ENCODE measurements at regions not wholly inside any gene's neighbourhood (a gene's known extent, or its start where the extent isn't known, plus 50 kb on each side); places are given as distances from the start of the nearest gene placed in this dataset.

GRCh38 chr11:28976012-28976800 is 868.0 kb downstream of the METTL15 start:
- FAIRE-seq (peak; percentile 66), DNase-seq (ENCODE audit: insufficient read length, low spot score) (no peak)
- no peak for TF ChIP-seq POLR2A (IDR thresholded peaks at IDR 0.05; ENCODE audit: low read depth, low read length)

GRCh38 chr11:28969832-28970231 is 861.6 kb downstream of the METTL15 start:
- TF ChIP-seq POLR2A (IDR thresholded peaks at IDR 0.05; ENCODE audit: low read depth, low read length) = no peak
- DNase-seq (ENCODE audit: insufficient read length, low spot score) = no peak
- FAIRE-seq = peak; percentile 11

- DNase-seq (ENCODE audit: insufficient read length, low spot score) (no peak), FAIRE-seq (peak; percentile 90)
- no peak for TF ChIP-seq POLR2A (IDR thresholded peaks at IDR 0.05; ENCODE audit: low read depth, low read length)
Measured at GRCh38 chr11:28966951-28967350, 858.8 kb downstream of the METTL15 start.

GRCh38 chr11:28965819-28966218 is 857.6 kb downstream of the METTL15 start:
- no peak for TF ChIP-seq POLR2A (IDR thresholded peaks at IDR 0.05; ENCODE audit: low read depth, low read length)
- FAIRE-seq (peak; percentile 69), DNase-seq (ENCODE audit: insufficient read length, low spot score) (no peak)

GRCh38 chr11:28964811-28965210 is 856.6 kb downstream of the METTL15 start:
- FAIRE-seq (no peak), DNase-seq (ENCODE audit: insufficient read length, low spot score) (no peak)
- no peak for TF ChIP-seq POLR2A (IDR thresholded peaks at IDR 0.05; ENCODE audit: low read depth, low read length)

- FAIRE-seq = no peak
- DNase-seq (ENCODE audit: insufficient read length, low spot score) = no peak
- no peak for TF ChIP-seq POLR2A (IDR thresholded peaks at IDR 0.05; ENCODE audit: low read depth, low read length)
Measured at GRCh38 chr11:28963187-28963586, 855.0 kb downstream of the METTL15 start.

GRCh38 chr11:28962502-28962901 is 854.3 kb downstream of the METTL15 start:
- no peak for TF ChIP-seq POLR2A (IDR thresholded peaks at IDR 0.05; ENCODE audit: low read depth, low read length)
- DNase-seq (ENCODE audit: insufficient read length, low spot score) = no peak
- FAIRE-seq = peak; percentile 53

GRCh38 chr11:28961726-28962125 is 853.5 kb downstream of the METTL15 start:
- FAIRE-seq (no peak), DNase-seq (ENCODE audit: insufficient read length, low spot score) (no peak)
- TF ChIP-seq POLR2A (IDR thresholded peaks at IDR 0.05; ENCODE audit: low read depth, low read length) = no peak

- no peak for FAIRE-seq
- DNase-seq (ENCODE audit: insufficient read length, low spot score) = no peak
- no peak for TF ChIP-seq POLR2A (IDR thresholded peaks at IDR 0.05; ENCODE audit: low read depth, low read length)
Measured at GRCh38 chr11:28956446-28956845, 848.3 kb downstream of the METTL15 start.

- DNase-seq (ENCODE audit: insufficient read length, low spot score) (no peak), FAIRE-seq (no peak)
- no peak for TF ChIP-seq POLR2A (IDR thresholded peaks at IDR 0.05; ENCODE audit: low read depth, low read length)
Measured at GRCh38 chr11:28951191-28951590, 843.0 kb downstream of the METTL15 start.

- DNase-seq (ENCODE audit: insufficient read length, low spot score) (no peak), FAIRE-seq (peak; percentile 30)
- TF ChIP-seq POLR2A (IDR thresholded peaks at IDR 0.05; ENCODE audit: low read depth, low read length) = no peak
Measured at GRCh38 chr11:28939381-28939780, 831.2 kb downstream of the METTL15 start.

GRCh38 chr11:28938091-28938490 is 829.9 kb downstream of the METTL15 start:
- no peak for TF ChIP-seq POLR2A (IDR thresholded peaks at IDR 0.05; ENCODE audit: low read depth, low read length)
- FAIRE-seq (peak; percentile 64), DNase-seq (ENCODE audit: insufficient read length, low spot score) (no peak)

GRCh38 chr11:28932940-28933339 is 824.8 kb downstream of the METTL15 start:
- DNase-seq (ENCODE audit: insufficient read length, low spot score) = no peak
- no peak for FAIRE-seq
- no peak for TF ChIP-seq POLR2A (IDR thresholded peaks at IDR 0.05; ENCODE audit: low read depth, low read length)

GRCh38 chr11:28924004-28924403 is 815.8 kb downstream of the METTL15 start:
- FAIRE-seq = peak; percentile 27
- no peak for DNase-seq (ENCODE audit: insufficient read length, low spot score)
- TF ChIP-seq POLR2A (IDR thresholded peaks at IDR 0.05; ENCODE audit: low read depth, low read length) = no peak

GRCh38 chr11:28922386-28922981 is 814.3 kb downstream of the METTL15 start:
- DNase-seq (ENCODE audit: insufficient read length, low spot score) (no peak), FAIRE-seq (no peak)
- TF ChIP-seq POLR2A (IDR thresholded peaks at IDR 0.05; ENCODE audit: low read depth, low read length) = no peak

Data from H54 (cell line).